Hypothalamus (tissue), 51 donors: ENCODE measurements at regions not wholly inside any gene's neighbourhood (a gene's known extent, or its start where the extent isn't known, plus 50 kb on each side); places are given as distances from the start of the nearest gene placed in this dataset.

Experiments used
- DNase-seq, 51 donors: peaks; one replicate each; lab custom pipeline; 2025; lab: John Stamatoyannopoulos, UW

DNA sequence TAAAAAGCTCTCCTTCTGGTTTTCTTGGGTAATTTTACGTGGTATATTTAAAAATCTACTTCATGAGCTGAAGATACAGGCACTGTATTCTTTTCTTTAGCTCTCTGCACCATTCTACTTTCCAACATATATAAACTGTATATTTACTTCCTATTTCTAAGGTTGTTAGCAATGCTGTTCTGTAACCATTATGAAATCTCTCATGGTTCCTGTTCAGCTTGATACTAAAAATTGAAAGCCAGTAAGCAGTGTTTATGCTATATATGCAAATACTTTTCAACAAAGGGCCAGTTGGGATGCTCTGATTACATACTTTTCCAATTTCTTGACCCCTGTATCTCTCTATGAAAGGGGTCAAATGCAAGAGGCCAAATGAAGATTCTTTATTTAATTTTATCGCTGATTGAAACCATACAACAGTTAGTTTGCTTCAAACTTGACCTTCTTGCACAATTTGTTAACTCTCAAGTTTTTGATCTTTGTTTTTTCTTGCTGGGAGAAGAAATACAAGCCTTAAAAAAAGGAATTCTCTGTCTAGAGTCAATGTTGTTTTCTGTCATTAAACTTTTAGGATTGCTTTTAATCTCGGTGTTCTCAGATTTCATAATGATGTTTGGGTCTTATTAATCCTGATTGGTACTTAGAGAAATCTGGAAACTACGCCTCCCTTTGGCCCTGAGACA, 223.2 kb downstream of the PRL start:
- no peak for DNase-seq

DNA sequence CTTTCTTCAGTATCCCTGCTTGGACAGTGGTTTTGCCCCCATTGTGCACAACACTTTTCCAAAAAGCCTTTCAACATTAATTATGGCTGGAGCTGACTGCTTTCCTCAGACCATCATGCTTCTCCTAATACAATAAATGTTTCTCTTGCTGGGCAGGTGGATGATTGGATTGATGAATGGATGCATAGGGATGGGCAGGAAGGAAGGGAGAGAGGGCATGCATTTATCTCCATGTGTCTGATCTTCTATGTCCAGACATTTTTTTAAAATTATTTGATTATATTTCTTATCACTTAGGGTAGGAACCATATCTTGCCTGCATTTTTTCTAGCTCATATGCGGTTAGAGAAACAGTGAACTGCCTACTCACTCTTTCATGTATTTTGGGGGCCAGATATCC, 218.5 kb downstream of the PRL start:
- no peak for DNase-seq

- DNase-seq, result no peak
These were observed 217.9 kb downstream of the PRL start for GRCh38 chr6:22078802-22079545.

GRCh38 chr6:22079783-22080182, 217.1 kb downstream of the PRL start:
- no peak for DNase-seq

DNA sequence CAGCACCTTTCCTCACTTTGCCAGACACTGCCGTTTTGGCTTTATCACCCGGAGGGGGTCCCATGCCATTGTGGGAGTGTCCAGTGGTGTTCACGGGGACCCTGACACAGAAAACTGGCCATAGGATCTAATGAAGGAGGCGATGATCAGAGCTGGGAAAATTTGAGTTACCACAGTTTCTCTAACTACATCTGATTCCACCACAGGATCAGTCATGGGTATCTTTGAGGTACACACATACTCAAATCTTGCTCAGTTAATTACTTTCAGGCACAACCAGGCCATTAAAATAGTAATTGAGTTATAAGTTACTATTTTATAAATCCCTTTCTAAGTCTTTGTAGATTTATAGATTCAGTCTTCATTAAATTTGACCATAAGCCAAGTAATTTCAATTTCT, 215.1 kb downstream of the PRL start:
- no peak for DNase-seq

GRCh38 chr6:22082218-22082617, 214.6 kb downstream of the PRL start:
- DNase-seq, result no peak

DNA sequence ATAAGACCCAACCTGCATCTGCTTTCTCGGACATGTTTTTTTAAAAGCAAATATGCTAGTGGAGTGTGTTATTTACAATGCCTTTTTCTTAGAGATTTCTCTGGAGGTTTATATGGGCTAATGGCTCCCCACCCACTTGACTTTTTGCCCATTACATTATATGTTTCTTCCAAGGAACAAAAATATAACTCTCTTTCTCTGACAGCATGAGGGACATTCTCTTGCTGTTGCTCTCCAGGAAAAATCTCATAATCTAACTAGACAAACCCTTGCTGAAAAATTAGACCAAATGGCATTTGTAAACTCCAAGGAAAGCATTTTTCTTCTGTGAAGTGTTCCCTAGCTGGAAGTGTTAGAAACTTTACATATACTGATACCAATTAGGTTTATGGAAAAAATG, 213.7 kb downstream of the PRL start:
- no peak for DNase-seq

DNA sequence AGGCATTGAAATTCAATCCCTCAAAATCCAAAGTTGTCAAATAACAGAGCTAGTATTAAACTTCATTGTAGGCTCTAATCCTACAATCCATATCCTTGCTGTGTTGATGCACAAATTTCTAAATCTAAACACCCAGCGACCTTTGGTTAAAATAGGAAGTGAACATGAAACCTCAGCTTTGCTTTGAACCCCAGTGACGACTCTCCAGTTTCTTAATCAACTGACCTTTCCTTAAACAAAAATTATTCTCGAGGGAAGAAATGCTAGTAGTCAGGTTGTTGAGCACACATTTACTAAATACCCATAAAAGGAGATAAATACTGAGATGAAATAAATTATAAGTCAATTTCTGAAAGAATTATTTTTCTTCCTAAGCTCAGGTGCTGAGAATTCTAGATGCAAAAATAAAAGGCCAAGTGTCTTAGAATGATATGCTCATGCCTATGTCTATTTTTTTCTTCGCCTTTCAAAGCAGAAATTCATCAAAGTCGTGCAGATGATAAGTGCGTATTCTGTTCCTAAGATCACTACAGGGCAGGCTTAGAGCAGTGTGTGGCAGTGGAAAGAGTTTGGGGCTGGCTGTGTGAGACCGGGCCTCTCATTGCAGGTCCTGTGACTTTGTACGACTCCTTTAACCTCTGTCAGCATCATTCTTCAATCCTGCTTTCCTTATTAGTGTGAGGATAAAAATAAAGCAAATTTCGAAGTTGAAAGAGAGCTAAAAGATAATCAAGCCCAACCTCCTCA, 208.7 kb downstream of the PRL start:
- no peak for DNase-seq

- DNase-seq, result no peak
These were observed 205.3 kb downstream of the PRL start for GRCh38 chr6:22091424-22091948.

DNA sequence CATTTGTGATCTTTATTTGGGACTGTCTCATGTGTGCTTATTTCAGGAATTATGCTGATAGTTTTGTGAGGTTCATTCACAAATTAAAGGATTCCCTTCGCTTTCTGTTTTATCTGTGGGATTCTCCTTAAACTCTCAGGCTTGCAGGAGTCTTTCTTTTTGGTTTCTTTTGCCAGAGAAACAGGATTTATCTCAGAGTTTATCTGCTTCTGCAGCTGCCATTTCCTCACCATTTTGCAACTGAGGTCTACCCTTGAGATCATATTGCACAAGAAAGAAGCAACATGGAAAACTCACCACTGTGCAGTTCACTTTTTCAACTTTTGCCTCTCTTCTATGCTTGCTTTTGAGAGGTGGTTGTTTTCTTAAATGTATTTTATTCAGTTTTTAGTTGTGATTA, 201.0 kb downstream of the PRL start:
- no peak for DNase-seq

DNA sequence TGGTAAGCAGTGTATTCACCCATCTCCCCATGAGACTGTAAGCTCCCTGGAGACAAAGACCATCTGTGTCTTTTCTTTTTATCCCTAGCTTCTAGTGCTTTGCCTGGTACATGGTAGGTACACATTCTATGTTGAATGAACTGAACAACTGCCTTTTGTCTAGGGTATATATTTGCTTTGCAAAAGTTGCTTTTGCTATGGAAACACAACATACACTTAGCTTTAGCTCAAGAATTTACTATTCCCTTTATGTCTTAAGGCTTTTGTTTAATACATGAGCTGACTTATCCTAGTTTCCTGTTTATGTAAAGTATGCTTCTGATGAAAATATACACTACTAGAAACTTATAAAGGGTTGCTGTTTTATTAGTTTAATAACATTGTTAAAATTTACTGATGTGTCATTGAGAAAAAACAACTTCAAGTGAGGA, 198.2 kb downstream of the PRL start:
- no peak for DNase-seq

DNA sequence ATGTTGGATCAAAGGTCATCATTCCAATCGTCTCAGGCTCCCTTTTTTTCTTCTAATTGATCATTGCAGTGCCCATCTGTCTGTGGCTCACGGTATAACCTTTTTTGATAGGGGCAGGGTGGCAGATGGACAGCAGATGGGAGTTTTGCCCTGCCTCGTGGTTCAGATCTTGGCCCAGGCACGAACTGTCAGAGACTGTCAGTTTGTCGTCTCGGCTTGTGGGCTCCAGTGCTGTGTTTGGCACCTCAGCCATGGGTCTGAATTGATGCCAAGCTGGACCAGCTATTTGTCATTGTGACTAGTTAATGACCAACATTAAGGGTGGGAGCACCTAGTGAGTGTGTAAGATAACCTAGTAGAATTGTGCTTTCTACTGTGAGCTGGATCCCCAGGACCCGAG, 197.6 kb downstream of the PRL start:
- DNase-seq, result no peak

- DNase-seq, result no peak
These were observed 196.9 kb downstream of the PRL start for GRCh38 chr6:22099923-22100322.

- no peak for DNase-seq
These were observed 195.7 kb downstream of the PRL start for GRCh38 chr6:22101163-22101562.

DNA sequence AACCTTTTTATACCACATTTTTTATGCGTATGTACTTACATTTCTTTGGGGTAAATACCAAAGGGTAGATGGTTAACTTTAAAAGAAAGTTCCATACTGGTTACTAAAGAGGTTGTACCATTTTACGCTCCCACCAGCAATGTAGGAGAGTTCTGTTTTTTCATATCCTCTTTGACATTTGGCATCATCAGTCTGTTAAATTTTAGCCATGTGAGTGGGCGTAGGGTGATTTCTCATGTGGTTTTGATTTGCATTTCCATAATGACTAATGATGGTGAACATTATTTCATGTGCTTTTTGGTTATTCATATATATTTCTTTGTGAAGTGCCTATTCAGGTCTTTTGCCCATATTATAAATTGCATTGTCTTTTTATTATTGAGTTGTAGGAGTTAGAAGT, 194.2 kb downstream of the PRL start:
- no peak for DNase-seq

DNA sequence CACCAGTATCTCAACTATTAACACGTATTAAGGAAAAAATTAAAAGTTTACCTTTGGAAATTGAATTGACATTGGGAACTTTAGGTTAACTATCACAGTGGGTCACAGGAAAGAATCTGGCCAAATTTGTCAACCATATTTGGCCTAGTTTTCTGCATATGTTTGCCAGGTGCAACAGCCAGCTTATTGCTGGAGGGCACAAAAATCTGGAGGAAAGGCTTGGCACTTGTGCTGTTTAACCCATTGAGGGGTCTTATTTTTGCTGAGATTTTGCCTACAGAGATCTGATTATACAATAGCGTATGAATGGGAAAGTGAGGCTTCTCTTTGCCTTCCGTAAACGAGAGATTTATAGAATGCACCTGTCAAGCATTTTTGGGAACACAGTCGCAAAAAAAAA, 190.4 kb downstream of the PRL start:
- no peak for DNase-seq

GRCh38 chr6:22106961-22107360, 189.9 kb downstream of the PRL start:
- DNase-seq, result no peak

- DNase-seq, result no peak
These were observed 188.6 kb downstream of the PRL start for GRCh38 chr6:22108199-22108598.

DNA sequence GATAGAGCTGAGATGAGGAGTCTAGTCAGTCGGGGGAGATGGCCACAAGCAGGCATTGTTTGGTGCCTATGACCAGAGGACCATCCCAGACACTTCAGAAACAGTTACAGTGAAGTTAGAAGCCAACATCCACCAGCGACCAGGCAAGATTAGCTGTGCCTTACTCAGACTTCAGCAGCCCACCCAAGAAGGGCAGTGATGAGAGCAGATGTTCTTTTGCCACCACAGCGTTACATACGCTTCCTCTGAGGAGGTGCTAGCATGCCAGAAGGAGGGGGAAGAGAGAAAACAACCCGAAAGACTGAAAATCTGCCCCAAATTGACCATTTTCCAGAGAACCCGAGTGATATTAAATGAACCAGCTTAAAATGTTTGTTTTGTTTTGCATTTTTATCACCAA, 186.8 kb downstream of the PRL start:
- no peak for DNase-seq

- DNase-seq, result no peak
These were observed 184.4 kb downstream of the PRL start for GRCh38 chr6:22112461-22112860.

- no peak for DNase-seq
These were observed 183.6 kb downstream of the PRL start for GRCh38 chr6:22113026-22113766.
